ENCODE measurements at regions not wholly inside any gene's neighbourhood (a gene's known extent, or its start where the extent isn't known, plus 50 kb on each side); places are given as distances from the start of the nearest gene placed in this dataset.
"Not testable (repeated sequence)": the region's sequence is repeated elsewhere in the genome, so short reads cannot be mapped to it uniquely, and the experiment has no call there.

DNA sequence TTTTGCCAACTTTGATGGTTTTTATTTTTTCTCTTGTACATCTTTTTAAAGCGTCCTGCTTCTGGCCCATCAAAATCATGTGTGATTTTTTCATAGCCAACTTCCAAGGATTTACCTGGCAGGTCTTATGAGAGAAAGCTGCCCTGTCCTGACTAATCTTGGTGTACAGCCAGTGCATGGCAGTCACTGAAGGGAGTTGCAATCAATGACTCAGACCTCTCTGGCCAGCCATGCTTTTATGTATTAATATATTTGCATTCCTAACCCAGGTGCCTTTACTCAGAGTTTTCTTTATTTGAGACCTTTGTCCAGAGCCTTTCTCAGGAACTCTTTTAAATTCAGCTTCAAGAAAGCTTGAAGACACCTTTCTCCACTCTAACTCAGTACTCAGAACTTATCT, 691.5 kb upstream of the HTR2C start:
- no peak for DNase-seq

GRCh38 chrX:113873056-113873455, 710.8 kb upstream of the HTR2C start:
- no peak for DNase-seq

DNA sequence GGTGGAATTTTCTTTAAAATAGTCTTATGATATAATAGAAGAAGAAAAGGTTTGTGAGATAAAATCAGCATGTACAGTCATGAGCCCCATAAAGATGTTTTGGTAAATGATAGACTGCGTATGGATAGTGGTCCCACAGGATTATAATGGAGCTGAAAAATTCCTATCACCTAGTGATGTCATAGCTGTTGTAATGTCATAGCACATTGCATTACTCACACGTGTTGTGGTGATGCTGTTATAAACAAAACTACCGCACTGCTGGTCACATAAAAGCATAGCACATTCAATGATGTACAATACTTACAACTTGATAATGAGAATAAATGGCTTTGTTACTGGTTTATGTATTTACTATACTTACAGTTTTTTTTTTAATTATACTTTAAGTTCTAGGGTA, 715.2 kb upstream of the HTR2C start:
- no peak for DNase-seq

GRCh38 chrX:113868177-113868576, 715.7 kb upstream of the HTR2C start:
- no peak for DNase-seq

DNA sequence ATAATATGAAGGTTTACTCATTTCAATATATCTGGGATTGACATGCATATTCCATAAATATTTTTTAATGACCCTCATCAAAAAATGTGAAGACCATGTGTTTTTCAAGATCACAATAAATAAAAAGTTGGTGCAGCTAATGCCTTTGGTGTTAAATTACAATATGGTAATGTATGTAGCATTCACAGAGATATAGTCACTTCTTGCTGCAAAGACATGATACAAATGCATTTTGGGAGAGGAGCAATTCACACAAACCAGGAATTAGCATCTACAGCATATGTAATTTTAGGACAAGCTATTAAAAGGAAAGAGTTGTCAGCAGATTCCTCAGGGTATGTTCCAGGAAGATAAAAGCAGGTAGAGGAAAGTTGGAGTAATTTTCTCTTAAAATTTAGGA, 734.5 kb upstream of the HTR2C start:
- DNase-seq = no peak

DNA sequence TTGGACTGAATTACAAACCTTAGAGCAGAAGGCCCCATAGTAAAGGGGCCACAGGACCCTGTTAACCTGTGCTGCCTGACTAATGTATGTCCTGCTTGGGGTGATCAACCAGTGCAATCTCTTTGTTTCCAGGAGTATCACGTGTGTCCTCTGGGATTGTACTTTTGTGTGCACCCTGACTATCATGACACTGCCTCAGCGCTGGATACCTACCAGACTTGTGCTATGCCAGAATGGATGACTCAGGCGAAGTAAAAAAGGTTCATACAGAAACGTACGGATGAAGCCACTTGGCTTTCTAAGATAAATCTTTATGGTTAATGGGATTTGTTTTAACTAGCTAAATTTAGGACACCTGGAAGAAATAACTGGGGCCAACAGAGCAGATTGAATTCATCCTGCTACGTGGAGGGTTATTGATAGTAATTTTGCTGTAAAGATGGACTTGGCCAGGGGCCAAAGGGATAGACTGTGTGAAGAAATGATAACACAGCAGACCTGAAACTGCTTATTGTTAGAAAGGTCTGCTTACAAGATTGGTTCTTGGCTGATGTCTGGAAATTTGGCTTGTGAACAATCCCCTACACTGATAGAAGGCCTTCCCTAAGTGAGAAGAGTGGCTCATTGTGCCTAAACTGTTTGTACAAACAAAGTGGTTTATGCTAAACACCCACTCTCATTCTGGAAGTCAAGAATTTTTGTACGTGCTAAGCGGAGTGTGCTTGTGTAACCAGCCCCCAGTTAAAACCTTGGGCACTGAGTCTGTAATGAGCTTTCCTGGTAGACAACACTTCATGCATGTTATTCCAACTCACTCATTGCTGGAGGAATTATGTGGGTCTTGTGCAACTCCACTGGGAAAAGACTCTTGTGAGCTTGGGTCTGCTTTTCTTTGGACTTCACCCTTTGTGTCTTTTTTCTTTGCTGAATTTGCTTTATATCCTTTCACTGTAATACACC, 750.5 kb upstream of the HTR2C start:
- DNase-seq = no peak

GRCh38 chrX:113828470-113828869, 755.4 kb upstream of the HTR2C start:
- DNase-seq = no peak

DNA sequence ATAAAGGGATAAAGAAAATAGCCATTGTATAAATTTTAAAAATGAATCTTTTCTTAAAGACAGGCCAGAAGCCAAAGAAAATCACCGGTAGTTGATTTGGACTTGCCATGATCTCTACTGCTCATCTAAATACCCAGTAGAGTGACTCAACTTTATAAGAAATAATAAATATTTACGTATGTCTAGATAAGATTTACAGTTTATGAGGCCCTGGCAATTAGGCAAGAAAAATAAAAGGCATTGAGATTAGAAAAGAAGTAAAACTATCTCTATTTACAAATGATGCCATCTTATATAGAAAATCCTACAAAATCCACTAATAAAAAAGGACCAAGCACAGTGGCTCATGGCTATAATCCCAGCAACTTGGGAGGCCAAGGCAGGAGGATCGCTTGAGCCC, 765.5 kb upstream of the HTR2C start:
- DNase-seq = no peak

- no peak for DNase-seq
Observed at GRCh38 chrX:113804819-113805218, 779.1 kb upstream of the HTR2C start.

- DNase-seq = no peak
Observed at GRCh38 chrX:113804291-113804690, 779.6 kb upstream of the HTR2C start.

DNA sequence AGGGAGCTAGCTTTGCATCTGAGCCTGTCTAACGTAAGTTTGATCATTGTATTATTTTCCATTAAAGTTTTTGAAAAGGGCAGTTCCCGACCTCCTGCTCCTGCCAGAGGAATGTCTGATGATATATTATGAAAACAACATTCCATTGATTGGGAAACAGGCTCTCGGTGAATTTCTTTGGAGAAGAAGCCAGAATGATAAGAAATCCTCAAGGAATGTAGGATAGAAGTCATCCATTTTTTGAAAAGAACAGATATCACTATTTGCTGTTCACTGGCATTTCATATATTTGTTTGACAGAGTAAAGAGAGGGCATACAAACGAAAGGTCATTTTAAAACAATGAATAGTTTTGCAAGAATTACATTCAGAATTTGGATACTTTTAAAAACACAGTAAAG, 781.0 kb upstream of the HTR2C start:
- DNase-seq = no peak

GRCh38 chrX:113800955-113801354, 782.9 kb upstream of the HTR2C start:
- DNase-seq = no peak

DNA sequence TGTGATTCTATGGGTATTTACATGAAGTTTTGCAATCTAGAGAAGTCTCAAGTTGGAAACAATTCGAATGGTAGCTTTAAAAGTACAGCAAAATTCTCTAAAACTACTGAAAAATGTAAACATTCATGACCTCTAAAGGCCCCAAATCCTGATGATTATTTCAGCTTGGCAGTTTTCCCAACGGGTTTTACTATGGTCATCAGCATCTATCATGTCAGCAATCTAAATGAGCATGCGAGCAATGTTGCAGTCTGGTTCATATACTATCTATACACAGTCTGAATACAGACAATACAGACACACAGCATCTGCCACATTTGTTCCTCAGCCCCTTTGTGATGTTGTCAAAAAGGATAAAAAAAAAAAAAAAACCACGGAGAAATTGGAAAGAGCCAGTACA, 790.3 kb upstream of the HTR2C start:
- no peak for DNase-seq

GRCh38 chrX:113790987-113791386, 792.9 kb upstream of the HTR2C start:
- no peak for DNase-seq

DNA sequence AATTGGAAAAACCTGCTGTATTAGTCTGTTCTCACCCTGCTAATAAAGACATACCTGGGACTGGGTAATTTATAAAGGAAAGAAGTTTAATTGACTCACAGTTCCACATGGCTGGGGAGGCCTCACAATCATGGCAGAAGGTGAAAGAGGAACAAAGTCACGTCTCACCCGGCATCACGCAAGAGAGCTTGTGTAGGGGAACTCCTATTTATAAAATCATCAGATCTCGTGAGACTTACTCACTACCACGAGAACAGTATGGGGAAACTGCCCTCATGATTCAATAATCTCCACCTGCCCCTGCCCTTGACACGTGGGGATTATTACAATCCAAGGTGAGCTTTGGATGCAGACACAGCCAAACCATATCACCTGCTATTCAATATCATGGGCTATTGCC, 799.1 kb upstream of the HTR2C start:
- not testable (repeated sequence) for DNase-seq

DNA sequence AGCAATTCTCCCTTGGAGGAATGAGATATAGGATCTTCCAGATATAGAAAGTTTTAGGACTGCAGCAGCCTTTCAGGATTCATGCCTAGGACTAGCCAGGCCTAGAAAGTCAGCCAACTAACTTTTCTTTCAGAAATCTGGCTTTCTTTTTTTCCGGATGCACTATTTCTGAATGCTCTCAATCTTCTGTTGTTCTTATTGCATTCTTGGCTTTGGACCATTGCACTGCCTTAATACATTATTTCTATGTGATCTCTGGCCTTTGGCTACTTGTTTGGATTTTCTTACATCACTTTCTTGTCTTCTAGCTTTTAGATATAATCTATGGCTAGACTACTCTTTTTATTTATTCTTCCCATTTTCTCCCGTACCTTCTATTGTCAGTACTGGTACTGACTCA, 813.1 kb upstream of the HTR2C start:
- DNase-seq = no peak

DNA sequence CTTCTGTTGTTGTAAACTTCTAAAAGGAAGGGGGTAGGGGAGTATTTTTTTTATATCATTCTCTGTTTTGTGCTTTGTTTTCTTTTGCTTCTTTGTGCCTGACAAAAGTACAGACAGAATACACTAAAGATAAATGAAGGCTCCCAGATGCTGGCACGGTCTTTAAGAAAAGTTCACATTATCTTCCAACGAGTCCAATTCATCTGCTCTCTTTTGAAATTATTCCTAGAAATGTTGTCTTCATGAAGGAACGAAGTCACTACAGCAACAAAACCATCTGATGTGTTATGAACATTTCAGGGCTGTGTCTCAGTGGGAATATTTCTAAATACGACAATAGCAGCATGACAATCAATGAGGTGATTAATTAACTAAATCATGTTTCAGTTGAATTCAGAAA, 813.8 kb upstream of the HTR2C start:
- no peak for DNase-seq

DNA sequence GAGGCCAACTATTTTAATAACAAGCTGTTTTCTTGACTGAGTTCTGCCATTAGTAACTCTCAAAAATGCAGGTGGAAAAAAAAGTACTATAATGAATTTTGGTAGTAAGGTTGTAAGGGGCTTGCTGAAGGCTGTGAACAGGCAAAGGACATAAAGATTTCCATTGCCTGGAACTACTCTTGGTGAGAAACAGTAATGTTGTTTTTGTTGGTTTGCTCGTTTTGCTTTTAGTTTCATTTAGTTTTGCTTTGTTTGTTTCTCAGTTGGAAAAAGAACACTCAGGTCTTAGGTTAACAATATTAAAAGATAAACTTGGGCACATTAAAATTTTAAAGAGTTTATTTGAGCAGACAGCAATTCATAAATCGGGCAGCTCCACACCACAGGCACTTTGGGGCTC, 824.5 kb upstream of the HTR2C start:
- DNase-seq = no peak

GRCh38 chrX:113747274-113747973, 836.5 kb upstream of the HTR2C start:
- no peak for DNase-seq

GRCh38 chrX:113743069-113743468, 840.8 kb upstream of the HTR2C start:
- no peak for DNase-seq

DNA sequence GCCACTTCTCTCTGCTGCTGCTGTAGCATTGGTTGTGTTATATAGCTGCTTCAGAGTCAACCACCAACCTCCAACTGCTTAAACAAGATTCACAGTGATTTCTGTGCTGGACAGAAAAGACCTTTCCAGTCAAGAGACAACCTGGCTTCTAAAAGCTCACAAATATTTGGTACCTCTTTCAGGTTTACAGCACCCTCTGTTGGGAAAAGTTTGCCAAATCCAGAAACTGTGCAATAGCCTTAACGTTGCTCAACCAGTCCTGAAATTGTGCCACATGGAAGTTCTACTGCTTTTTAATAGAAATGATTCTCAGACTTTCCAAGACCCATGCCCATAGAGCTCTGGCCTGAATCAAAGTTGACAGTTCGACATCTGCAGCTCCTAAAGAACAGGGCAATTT, 842.1 kb upstream of the HTR2C start:
- no peak for DNase-seq

GRCh38 chrX:113728937-113729336, 854.9 kb upstream of the HTR2C start:
- no peak for DNase-seq

GRCh38 chrX:113726898-113727297, 857.0 kb upstream of the HTR2C start:
- DNase-seq = no peak

DNA sequence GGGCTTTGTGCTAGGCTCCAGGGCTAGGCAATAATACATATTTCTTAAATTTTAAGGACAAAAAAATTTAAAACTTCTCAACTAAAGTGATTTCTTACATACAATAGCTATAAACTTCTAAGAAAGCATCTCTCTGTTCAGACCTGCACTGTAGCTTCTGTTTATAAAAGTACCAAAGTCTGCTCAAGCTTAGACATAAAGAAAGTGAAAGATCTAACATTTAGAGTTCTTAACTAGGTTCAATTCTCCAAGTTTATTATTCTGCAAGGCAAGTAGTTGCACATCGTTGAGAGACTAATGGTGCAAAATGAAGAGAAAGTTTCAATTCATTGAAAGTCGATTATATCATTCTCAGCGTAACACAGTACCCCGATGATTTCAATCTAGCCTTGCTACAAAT, 857.4 kb upstream of the HTR2C start:
- no peak for DNase-seq
